Osteoblast (primary cell): ENCODE measurements at regions not wholly inside any gene's neighbourhood (a gene's known extent, or its start where the extent isn't known, plus 50 kb on each side); places are given as distances from the start of the nearest gene placed in this dataset.

Experiments used
- DNase-seq: peaks from one replicate; pipeline ENCODE4 v3.0.0; 2011; ENCODE audit warnings: low spot score, mixed read lengths; ENCODE audit not compliant: insufficient read length; ENCODE audit errors: missing footprints
- H2AFZ ChIP-seq: 2 replicates; pipeline ENCODE4 v1.6.0; 2011; ENCODE audit warnings: mild to moderate bottlenecking, low read length
- H3K27ac ChIP-seq: 2 replicates; pipeline ENCODE4 v1.5.1; 2011; ENCODE audit warnings: mild to moderate bottlenecking, low read depth, low read length, moderate library complexity
- H3K27me3 ChIP-seq: 2 replicates; pipeline ENCODE4 v1.6.0; 2012; ENCODE audit warnings: mild to moderate bottlenecking, control low read depth, inconsistent platforms, low read length, moderate library complexity; ENCODE audit not compliant: insufficient read depth
- H3K36me3 ChIP-seq: 2 replicates; pipeline ENCODE4 v1.5.1; 2011; ENCODE audit warnings: mild to moderate bottlenecking, low read length, control low read depth, moderate library complexity; ENCODE audit not compliant: insufficient read depth
- H3K4me1 ChIP-seq: 2 replicates; pipeline ENCODE4 v1.5.1; 2011; ENCODE audit warnings: mild to moderate bottlenecking, low read length, control low read depth, moderate library complexity; ENCODE audit not compliant: insufficient read depth
- H3K4me2 ChIP-seq: 2 replicates; pipeline ENCODE4 v1.6.0; 2011; ENCODE audit warnings: mild to moderate bottlenecking, low read length; ENCODE audit not compliant: insufficient read depth
- H3K4me3 ChIP-seq: fragments of 200-600 bp; sonication (generic); 3 replicates; pipeline ENCODE4 v1.5.1; 2012; ENCODE audit warnings: mild to moderate bottlenecking, low read length, inconsistent platforms; ENCODE audit not compliant: insufficient read depth
- H3K79me2 ChIP-seq: 2 replicates; pipeline ENCODE4 v1.6.0; 2012; ENCODE audit warnings: mild to moderate bottlenecking, low read length, control low read depth, inconsistent platforms; ENCODE audit not compliant: insufficient read depth
- H3K9me3 ChIP-seq: 2 replicates; pipeline ENCODE4 v1.5.1; 2011; ENCODE audit warnings: low read depth, low read length, control low read depth
- H4K20me1 ChIP-seq: 2 replicates; pipeline ENCODE4 v1.6.0; 2012; ENCODE audit warnings: mild to moderate bottlenecking, low read length, control low read depth; ENCODE audit not compliant: insufficient read depth
- CTCF ChIP-seq: IDR thresholded peaks from 2 replicates; pipeline ENCODE4 v1.5.1; 2011; ENCODE audit warnings: mild to moderate bottlenecking, low read depth, low read length, moderate library complexity; ENCODE audit errors: extremely low read depth

DNA sequence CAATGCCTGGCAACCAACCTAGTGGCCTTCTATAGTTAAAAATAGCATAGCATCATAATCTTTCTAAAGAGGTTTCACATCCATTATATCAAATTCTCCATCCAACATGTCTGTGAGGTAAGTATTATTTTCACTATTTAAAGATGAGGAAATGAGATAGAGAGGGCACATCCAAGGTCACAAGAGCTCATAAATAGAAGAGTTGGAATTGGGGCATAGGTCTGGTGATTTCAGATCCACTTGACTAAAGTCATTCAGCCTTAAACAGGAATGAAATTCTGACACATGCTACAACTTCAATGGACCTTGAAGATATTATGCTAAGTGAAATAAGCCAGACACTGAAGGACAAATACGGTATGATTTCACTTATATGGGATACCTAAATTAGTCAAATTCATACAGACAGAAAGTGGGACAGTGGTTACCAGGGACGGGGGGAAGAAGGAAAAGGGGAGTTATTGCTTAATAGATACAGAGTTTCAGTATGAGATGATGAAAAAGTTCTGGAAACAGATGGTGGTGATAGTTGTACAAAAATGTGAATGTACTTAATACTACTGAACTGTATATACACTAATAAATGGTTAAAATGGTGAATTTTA, 259.6 kb upstream of the NR4A3 start:
- Histone ChIP-seq H3K4me2 (no peak overlapping the region), H3K36me3 (no peaks in the 10 kb centered on the region), H3K27ac (no peak overlapping the region), H3K4me1 (no peaks in the 10 kb centered on the region), H3K4me3 (no peak overlapping the region), H4K20me1 (no peaks in the 10 kb centered on the region), H3K27me3 (no peaks in the 10 kb centered on the region), H3K79me2 (no peaks in the 10 kb centered on the region), H3K9me3 (no peaks in the 10 kb centered on the region), H2AFZ (no peak overlapping the region)
- TF ChIP-seq CTCF = no peak
- DNase-seq = no peak

DNA sequence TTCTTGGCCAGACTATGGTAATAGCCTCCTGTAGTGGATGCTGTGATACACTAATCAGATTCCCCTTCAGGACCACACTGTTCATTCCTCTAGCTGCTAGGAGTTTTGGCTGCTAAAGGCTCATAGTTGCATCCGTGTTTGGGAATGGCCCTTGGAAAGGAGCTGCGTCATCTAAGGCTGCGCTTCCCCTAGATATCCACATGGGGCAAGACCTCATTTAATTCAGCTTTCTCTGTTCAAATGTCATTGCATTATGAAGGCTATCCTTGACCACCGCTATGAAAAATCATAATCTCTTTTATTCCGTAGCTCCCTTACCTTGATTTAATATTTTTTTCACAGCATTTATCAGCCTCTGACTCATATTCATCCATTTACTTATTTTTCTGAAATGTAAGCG, 258.3 kb upstream of the NR4A3 start:
- Histone ChIP-seq H3K27me3 (no peaks in the 10 kb centered on the region), H3K9me3 (no peaks in the 10 kb centered on the region), H3K36me3 (no peaks in the 10 kb centered on the region), H3K4me2 (no peak overlapping the region), H4K20me1 (no peaks in the 10 kb centered on the region), H2AFZ (no peak overlapping the region), H3K27ac (no peak overlapping the region), H3K79me2 (no peaks in the 10 kb centered on the region), H3K4me3 (no peak overlapping the region), H3K4me1 (no peaks in the 10 kb centered on the region)
- TF ChIP-seq CTCF = peak; percentile 9
- DNase-seq = no peak

DNA sequence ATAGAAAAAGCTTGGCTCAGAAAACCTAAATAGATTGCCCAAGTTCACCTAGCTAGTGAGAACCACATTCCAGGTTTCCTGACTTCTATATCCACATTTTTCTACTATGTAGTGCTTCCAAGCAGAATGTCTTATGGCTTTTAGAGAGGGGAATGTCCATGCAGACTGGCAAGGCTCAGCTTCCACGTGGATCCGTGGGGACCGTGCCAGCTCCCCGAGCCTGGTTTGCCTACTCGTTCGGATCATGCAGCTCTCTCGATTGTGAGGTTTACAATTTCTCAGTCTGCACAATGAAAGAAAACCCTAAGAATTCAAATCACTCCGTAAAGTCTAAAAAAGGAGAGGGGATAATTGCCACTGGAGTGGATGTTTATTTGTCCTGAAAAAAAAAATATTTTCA, 256.5 kb upstream of the NR4A3 start:
- Histone ChIP-seq H3K4me1 (no peaks in the 10 kb centered on the region), H3K36me3 (no peaks in the 10 kb centered on the region), H3K4me3 (no peak overlapping the region), H3K27ac (no peak overlapping the region), H3K4me2 (no peak overlapping the region), H3K27me3 (no peaks in the 10 kb centered on the region), H4K20me1 (no peaks in the 10 kb centered on the region), H3K79me2 (no peaks in the 10 kb centered on the region), H3K9me3 (no peaks in the 10 kb centered on the region), H2AFZ (no peak overlapping the region)
- DNase-seq = no peak
- TF ChIP-seq CTCF = no peak

DNA sequence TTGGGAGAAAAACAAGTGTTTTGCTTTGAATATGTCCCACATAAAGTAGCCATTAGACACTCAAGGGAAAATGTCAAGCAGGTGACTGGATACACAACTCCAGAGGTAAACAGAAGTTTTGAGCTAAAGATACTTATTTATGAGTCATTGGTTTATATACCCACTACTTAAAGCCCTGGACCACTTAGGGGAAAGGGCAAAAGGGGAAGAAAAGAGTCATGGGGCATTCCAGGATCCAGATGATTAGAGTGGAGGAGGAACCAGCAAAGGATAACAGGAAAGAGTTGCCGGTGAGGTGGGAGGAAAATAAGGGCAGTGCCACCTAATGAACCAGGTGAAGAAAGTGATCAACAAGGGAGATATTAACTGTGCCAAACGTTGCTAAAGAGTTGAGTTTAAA, 254.2 kb upstream of the NR4A3 start:
- H3K27ac ChIP-seq = no peak overlapping the region
- H2AFZ ChIP-seq = no peak overlapping the region
- no peak for DNase-seq
- no peak for TF ChIP-seq CTCF
- no peaks in the 10 kb centered on the region for H3K27me3 ChIP-seq
- no peaks in the 10 kb centered on the region for H3K36me3 ChIP-seq
- no peak overlapping the region for H3K4me2 ChIP-seq
- no peaks in the 10 kb centered on the region for H4K20me1 ChIP-seq
- no peaks in the 10 kb centered on the region for H3K79me2 ChIP-seq
- no peak overlapping the region for H3K4me3 ChIP-seq
- H3K9me3 ChIP-seq = no peaks in the 10 kb centered on the region
- H3K4me1 ChIP-seq = no peaks in the 10 kb centered on the region
